Heart left ventricle (tissue), 13 donors: ENCODE measurements at regions not wholly inside any gene's neighbourhood (a gene's known extent, or its start where the extent isn't known, plus 50 kb on each side); places are given as distances from the start of the nearest gene placed in this dataset.

Experiments used
- POLR2A ChIP-seq, 2 donors: fragments of 450-650 bp; IDR thresholded peaks; one replicate each; pipeline ENCODE4 v1.6.1; 2017; ENCODE audit warnings: antibody characterized with exemption in 2 of 2, mild to moderate bottlenecking in 2 of 2, moderate library complexity in 2 of 2
- TF ChIP-seq, protein P1 (sequence below), 12 donors: fragments of 200-600 bp; sonication (generic) in 4 of 12; IDR thresholded peaks; one replicate each; pipeline versions ENCODE4 v1.5.0 to v1.8.0; 2018 to 2022; ENCODE audit warnings: antibody characterized with exemption in 12 of 12, mild to moderate bottlenecking in 5 of 12
- donor health status: ischemic (EF 13 %, LVEDD 7.1; RV severe dilation, severe dysfunction).
- donor health status: DM: no; HTN: yes; CAD: no.
- donor health status: DM: no; HTN: no; CAD: no.
- donor health status: ischemic (EF 25% LVEDD 6.9; RV normal size, moderate dysfunction).
- donor health status: ischemic (EF 25% LVEDD 5.7; RV mildly dilated, moderate dysfunction).
- donor health status: ischemic (EF 35%, LVEDD 5.7; RV mildly dilated, moderate dysfunction).
- donor health status: nonischemic (EF 11% LVEDD 7.7; RV severe dilation, severe dysfunction).
- donor health status: DM: yes; HTN: yes; CAD: no.
- donor health status: PGD.
- donor health status: ischemic (EF 29% LVEDD 5.4; RV normal size, mild dysfunction).
- donor health status: nonischemic (EF 23%, LVEDD 6.1; RV moderate dilation, normal function).

DNA sequence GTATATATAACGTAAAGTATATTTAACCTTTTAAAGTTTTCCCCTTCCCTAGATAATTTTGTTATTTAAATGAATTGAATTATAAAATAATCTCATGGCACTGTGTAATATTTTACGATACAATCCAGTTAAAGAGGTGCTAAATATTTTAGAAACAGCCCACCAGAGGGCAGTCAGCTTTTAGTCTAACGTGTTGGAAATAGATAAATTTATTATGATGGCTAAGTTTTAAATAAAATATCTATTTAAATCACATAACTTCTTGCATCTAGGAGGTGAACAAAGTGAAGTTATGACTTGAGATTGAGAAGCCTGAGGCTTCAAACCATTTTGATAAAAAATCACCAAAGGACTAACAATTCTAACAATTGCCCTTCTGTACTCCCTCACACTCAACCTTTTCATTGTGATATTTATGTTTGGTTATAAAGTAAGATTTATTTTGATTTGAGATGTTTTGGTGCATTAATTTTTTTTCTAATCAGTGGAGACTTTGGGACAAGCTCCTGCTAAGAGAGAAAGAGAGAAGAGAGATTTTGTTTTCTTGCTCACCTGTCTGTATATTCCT lies 171.5 kb upstream of the SP4 start:
- TF ChIP-seq, protein P1, sequence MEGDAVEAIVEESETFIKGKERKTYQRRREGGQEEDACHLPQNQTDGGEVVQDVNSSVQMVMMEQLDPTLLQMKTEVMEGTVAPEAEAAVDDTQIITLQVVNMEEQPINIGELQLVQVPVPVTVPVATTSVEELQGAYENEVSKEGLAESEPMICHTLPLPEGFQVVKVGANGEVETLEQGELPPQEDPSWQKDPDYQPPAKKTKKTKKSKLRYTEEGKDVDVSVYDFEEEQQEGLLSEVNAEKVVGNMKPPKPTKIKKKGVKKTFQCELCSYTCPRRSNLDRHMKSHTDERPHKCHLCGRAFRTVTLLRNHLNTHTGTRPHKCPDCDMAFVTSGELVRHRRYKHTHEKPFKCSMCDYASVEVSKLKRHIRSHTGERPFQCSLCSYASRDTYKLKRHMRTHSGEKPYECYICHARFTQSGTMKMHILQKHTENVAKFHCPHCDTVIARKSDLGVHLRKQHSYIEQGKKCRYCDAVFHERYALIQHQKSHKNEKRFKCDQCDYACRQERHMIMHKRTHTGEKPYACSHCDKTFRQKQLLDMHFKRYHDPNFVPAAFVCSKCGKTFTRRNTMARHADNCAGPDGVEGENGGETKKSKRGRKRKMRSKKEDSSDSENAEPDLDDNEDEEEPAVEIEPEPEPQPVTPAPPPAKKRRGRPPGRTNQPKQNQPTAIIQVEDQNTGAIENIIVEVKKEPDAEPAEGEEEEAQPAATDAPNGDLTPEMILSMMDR (IDR thresholded peaks at IDR 0.05), result peak; percentile 18 to 59 (median 42)
- no peak for TF ChIP-seq POLR2A (IDR thresholded peaks at IDR 0.05)
